HL-60 (cell line): ENCODE measurements at regions not wholly inside any gene's neighbourhood (a gene's known extent, or its start where the extent isn't known, plus 50 kb on each side); places are given as distances from the start of the nearest gene placed in this dataset.
"Not testable (repeated sequence)": the region's sequence is repeated elsewhere in the genome, so short reads cannot be mapped to it uniquely, and the experiment has no call there.

ENCODE experiments used
- DNase-seq, 2 experiments: peaks; one replicate each; pipeline ENCODE4 v3.0.0-alpha.2; 2010 to 2020; ENCODE audit warnings: low read depth in 1 of 2, low spot score in 1 of 2
- H3K27ac ChIP-seq: fragments of 250-450 bp; sonication (Bioruptor Pico); replicated peaks from 2 replicates; pipeline ENCODE4 v1.5.1; 2020; ENCODE audit warnings: mild to moderate bottlenecking, moderate library complexity
- H3K27me3 ChIP-seq: fragments of 250-450 bp; sonication (Bioruptor Pico); 2 replicates; pipeline ENCODE4 v1.5.1; 2021; ENCODE audit warnings: mild to moderate bottlenecking, moderate library complexity; ENCODE audit not compliant: insufficient read depth, poor library complexity, severe bottlenecking
- H3K4me3 ChIP-seq: replicated peaks from 2 replicates; pipeline ENCODE4 v1.5.1; 2011; ENCODE audit warnings: mild to moderate bottlenecking, control low read depth, low read length; ENCODE audit not compliant: insufficient read depth
- GABPA ChIP-seq: IDR thresholded peaks from 2 replicates; pipeline ENCODE4 v1.6.1; 2012; ENCODE audit warnings: low read depth
- POLR2AphosphoS5 ChIP-seq: IDR thresholded peaks from 2 replicates; pipeline ENCODE4 v1.6.1; 2012; ENCODE audit warnings: low read depth
- SPI1 ChIP-seq: IDR thresholded peaks from 2 replicates; pipeline ENCODE4 v1.6.1; 2012; ENCODE audit warnings: low read depth, mild to moderate bottlenecking, borderline replicate concordance
- TF ChIP-seq, protein P1 (sequence below): IDR thresholded peaks from one replicate; pipeline ENCODE4 v1.5.1; 2011; ENCODE audit warnings: low read length, control low read depth, inconsistent platforms; ENCODE audit not compliant: insufficient read depth
- TF ChIP-seq, protein P2 (sequence below): IDR thresholded peaks from 2 replicates; pipeline ENCODE4 v1.6.1; 2012; ENCODE audit warnings: low read depth; ENCODE audit not compliant: insufficient replicate concordance

DNA sequence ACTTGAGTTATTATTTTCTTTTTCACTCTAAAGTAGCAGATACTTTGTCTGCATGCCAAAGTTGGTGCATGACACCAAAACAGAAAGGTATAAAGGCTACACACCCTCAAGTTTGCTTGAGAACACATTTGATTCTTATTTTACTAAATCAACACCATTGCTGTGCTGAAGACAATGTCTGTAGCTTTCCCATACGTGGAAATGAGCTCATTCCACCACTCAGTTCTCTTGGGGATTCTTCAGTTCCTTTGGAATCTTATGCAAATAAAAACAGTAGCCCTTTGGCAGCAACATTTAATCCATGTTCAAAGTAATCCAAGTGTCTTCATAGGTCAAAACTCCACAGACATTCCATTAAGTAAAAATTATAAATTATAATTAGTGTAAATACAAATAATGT, 264.9 kb downstream of the TLE1 start:
- DNase-seq: no peak
- TF ChIP-seq SPI1 (no peak), POLR2AphosphoS5 (no peak), GABPA (no peak)
- TF ChIP-seq, protein P1, sequence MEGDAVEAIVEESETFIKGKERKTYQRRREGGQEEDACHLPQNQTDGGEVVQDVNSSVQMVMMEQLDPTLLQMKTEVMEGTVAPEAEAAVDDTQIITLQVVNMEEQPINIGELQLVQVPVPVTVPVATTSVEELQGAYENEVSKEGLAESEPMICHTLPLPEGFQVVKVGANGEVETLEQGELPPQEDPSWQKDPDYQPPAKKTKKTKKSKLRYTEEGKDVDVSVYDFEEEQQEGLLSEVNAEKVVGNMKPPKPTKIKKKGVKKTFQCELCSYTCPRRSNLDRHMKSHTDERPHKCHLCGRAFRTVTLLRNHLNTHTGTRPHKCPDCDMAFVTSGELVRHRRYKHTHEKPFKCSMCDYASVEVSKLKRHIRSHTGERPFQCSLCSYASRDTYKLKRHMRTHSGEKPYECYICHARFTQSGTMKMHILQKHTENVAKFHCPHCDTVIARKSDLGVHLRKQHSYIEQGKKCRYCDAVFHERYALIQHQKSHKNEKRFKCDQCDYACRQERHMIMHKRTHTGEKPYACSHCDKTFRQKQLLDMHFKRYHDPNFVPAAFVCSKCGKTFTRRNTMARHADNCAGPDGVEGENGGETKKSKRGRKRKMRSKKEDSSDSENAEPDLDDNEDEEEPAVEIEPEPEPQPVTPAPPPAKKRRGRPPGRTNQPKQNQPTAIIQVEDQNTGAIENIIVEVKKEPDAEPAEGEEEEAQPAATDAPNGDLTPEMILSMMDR: no peak
- TF ChIP-seq, protein P2, sequence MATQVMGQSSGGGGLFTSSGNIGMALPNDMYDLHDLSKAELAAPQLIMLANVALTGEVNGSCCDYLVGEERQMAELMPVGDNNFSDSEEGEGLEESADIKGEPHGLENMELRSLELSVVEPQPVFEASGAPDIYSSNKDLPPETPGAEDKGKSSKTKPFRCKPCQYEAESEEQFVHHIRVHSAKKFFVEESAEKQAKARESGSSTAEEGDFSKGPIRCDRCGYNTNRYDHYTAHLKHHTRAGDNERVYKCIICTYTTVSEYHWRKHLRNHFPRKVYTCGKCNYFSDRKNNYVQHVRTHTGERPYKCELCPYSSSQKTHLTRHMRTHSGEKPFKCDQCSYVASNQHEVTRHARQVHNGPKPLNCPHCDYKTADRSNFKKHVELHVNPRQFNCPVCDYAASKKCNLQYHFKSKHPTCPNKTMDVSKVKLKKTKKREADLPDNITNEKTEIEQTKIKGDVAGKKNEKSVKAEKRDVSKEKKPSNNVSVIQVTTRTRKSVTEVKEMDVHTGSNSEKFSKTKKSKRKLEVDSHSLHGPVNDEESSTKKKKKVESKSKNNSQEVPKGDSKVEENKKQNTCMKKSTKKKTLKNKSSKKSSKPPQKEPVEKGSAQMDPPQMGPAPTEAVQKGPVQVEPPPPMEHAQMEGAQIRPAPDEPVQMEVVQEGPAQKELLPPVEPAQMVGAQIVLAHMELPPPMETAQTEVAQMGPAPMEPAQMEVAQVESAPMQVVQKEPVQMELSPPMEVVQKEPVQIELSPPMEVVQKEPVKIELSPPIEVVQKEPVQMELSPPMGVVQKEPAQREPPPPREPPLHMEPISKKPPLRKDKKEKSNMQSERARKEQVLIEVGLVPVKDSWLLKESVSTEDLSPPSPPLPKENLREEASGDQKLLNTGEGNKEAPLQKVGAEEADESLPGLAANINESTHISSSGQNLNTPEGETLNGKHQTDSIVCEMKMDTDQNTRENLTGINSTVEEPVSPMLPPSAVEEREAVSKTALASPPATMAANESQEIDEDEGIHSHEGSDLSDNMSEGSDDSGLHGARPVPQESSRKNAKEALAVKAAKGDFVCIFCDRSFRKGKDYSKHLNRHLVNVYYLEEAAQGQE: no peak
- Histone ChIP-seq H3K27ac (no peak overlapping the region), H3K27me3 (no peaks in the 10 kb centered on the region), H3K4me3 (no peak overlapping the region)

DNA sequence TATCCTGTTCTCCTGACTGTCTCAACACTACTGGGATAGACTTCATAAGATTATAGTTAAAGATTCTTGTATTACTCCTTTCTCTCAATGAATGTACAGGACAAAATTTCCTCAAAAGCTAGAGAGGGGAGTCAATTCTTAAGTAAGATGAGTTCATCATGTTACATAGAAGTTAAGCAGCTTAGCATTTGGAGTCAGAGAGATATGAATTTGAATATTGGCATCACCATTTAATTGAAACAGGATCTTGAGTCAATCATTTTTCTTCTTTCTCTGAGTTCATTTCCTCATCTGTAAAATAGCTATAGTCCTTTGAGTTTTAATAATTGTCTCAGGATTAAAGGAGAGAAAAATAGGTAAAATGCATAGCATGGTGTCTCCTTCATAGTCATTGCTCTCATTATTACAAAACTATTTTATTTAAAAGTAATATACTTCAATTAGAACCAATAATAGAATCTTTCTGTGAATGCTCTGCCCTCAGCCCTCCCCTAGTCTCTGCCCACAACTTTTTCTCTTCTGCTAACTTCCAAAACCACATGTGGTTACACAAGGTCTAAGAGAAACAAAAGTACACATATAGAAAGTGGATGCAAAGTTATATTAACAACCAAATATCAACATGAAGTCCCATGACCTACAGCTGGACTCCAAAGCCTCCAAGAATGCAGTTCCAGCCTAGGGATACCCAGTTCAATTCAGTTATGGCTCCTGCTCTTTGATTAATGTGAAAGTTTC, 265.6 kb downstream of the TLE1 start:
- no peak for TF ChIP-seq SPI1
- TF ChIP-seq POLR2AphosphoS5: no peak
- no peak for DNase-seq
- Histone ChIP-seq H3K27ac (no peak overlapping the region), H3K4me3 (no peak overlapping the region), H3K27me3 (no peaks in the 10 kb centered on the region)

DNA sequence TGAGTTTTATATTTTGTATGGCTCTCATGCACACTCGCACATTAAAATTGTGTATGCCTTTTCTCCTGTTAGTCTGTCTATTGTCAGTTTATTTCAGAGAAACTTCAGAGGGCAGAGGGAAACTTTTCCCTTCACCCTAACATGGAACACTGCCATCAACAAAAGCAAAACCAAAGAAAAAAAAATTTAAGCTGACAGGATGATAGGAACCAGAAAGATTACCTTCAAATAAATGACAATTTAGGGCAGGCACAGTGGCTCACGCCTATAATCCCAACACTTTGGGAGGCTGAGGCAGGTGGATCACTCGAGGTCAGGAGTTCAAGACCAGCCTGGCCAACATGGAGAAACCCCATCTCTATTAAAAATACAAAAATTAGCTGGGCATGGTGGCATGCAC, 268.3 kb downstream of the TLE1 start:
- not testable (repeated sequence) for H3K27ac ChIP-seq, DNase-seq, H3K4me3 ChIP-seq, H3K27me3 ChIP-seq

DNA sequence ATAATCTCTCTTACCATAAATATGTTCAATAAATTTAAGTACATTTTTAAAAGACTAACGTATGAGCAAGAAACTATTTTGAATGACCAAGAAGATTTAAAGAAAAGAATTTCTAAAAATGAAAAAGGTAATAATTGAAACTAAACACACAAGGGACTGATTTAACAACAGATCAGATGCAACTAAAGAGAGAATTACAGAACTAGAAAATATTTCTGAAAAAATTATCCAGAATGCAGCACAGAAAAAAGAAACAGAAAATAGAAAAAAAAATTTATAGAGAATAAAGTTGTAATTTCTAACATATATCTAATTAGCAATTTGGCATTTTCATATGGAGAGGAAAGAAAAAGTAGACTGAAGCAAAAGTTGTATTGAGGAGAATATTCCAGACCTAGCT, 269.3 kb downstream of the TLE1 start:
- no peak overlapping the region for H3K27ac ChIP-seq
- TF ChIP-seq, protein P2: no peak
- TF ChIP-seq SPI1: no peak
- TF ChIP-seq GABPA: no peak
- TF ChIP-seq, protein P1: no peak
- no peak for TF ChIP-seq POLR2AphosphoS5
- DNase-seq: no peak
- H3K27me3 ChIP-seq: no peaks in the 10 kb centered on the region
- H3K4me3 ChIP-seq: no peak overlapping the region

DNA sequence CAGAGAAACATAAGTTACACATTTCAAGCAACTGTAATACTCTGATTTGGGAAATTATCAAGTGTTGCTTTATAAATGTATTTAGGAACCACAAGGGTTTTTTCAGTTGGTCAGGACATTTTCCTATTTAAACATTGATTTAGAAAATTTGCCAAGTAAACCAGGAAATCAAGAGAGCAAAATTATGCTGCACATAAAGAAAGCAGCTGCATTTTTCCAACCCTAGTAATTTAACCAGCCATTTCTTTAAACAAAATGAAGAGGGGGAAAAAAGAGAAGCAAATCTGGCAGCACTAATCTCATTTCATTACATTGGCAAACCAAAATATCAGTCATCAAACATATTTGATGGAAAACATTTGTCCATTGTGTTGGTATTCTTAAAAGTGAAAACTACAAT, 271.4 kb downstream of the TLE1 start:
- Histone ChIP-seq H3K27ac (no peak overlapping the region), H3K4me3 (no peak overlapping the region), H3K27me3 (no peaks in the 10 kb centered on the region)
- no peak for DNase-seq
- TF ChIP-seq SPI1 (no peak), POLR2AphosphoS5 (no peak)
- TF ChIP-seq, protein P2: no peak
- TF ChIP-seq, protein P1: no peak
